H54 (cell line): ENCODE measurements at regions not wholly inside any gene's neighbourhood (a gene's known extent, or its start where the extent isn't known, plus 50 kb on each side); places are given as distances from the start of the nearest gene placed in this dataset.

Source experiments
- DNase-seq: peaks from one replicate; pipeline ENCODE4 v3.0.0; 2011; ENCODE audit warnings: low spot score, mixed read lengths; ENCODE audit not compliant: insufficient read length
- FAIRE-seq: peaks from 3 replicates; lab custom pipeline; 2011; peaks lifted over from hg19 to GRCh38; lab: Jason Lieb, UNC
- POLR2A ChIP-seq: IDR thresholded peaks from 2 replicates; pipeline ENCODE4 v1.6.1; 2011; ENCODE audit warnings: low read depth, mild to moderate bottlenecking, low read length

DNA sequence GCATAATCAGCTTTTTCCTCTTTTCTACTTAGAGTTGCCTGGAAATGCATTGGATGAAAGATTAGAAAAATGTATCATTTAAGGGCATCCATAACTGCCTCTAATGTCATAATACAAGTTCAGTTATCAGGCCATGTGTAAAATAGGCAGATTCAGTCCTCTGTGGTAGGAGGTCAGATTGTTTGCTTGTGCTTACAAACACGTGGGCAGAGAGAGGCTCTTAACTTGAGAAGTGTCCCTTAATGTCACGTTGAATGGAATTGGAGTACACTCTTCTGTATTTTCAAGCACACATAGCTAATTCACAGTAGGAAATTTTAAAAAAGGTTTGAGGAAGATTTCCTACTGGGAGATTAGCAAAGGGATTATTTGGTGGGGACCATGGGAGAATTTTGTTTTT is 359.8 kb upstream of the MTPN start:
- no peak for TF ChIP-seq POLR2A
- no peak for FAIRE-seq
- no peak for DNase-seq

DNA sequence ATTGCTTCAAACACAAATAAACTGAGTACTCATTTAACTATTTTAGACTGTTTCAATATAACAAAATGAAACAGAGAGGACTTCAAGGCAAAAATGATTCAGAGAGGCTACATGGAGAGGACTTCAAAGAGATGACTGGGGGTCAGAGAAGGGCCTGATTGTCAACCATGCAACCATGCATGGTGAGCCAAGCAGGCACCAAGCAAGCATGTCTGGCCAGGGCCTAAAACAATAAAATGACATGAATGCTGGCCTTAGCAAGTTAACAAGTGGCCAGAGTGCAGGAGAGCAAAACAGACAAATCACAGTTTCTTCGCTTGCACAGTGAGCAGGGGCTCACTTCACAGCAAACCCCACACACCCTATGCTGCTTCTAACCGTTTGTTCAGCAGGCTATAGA is 356.5 kb upstream of the MTPN start:
- TF ChIP-seq POLR2A = no peak
- no peak for DNase-seq
- no peak for FAIRE-seq

DNA sequence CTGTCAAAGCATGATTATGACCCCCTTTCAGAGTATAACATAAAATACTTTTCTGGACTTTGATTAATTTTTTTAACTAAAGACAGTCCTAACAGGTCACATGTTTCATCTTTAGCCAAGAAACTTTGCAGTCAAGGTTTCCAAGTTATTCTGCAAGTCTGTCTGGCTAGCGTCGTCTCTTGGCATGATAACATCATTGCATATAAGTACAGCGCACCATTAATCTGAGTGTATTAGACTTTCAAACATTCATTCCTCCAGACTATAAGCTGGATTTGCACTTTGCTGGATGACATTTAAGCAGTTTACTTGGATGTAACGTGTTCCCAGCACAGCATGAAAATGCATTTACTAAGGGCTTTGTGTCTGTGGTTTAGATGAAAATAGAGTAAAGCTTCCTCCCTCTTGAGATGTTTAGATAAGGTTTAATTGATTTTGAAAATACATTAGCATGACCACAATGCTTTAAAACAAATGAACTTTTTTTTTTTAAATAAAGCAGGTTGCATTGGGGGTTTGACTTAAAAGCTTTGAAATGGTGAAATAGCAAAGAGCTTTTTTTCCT is 349.0 kb upstream of the MTPN start:
- TF ChIP-seq POLR2A = no peak
- no peak for FAIRE-seq
- DNase-seq = no peak

DNA sequence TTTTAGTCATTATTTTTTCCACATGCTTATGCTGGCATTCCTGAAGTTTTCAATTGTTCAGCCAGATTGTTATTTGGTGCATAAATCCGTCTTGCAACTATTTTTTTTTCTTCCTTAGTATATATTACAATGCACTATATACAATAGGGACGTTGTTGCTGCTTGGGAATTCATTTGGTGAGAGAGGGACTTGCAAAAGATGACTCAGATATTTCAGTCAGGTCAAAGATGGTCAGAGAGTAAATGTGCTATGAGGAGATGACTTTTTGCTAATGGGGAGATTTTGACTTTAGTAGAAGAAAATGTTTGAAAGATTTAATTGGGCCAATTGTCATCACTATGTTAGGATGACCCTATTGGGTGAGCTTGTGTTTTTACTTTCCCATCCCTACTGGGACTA is 348.4 kb upstream of the MTPN start:
- no peak for TF ChIP-seq POLR2A
- no peak for FAIRE-seq
- DNase-seq = no peak

DNA sequence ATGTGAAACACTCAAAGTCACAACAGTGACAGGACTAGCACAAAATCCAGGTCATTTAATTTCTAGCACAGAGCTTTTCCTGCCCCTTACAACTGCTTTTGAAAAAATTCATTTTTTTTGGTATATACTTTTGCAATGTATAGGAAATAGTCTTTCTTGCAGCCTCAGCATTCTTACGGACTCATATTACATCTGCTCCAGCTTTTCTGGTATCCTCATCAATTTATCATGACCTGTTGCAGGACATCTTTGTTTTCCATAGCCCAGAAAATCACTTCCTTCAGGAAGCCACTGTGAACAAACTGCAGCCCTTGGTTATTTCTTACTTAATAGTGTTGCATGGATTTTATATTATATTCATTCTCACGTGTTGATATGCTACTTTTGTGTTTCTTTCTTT is 347.9 kb upstream of the MTPN start:
- DNase-seq (no peak), FAIRE-seq (no peak)
- no peak for TF ChIP-seq POLR2A

DNA sequence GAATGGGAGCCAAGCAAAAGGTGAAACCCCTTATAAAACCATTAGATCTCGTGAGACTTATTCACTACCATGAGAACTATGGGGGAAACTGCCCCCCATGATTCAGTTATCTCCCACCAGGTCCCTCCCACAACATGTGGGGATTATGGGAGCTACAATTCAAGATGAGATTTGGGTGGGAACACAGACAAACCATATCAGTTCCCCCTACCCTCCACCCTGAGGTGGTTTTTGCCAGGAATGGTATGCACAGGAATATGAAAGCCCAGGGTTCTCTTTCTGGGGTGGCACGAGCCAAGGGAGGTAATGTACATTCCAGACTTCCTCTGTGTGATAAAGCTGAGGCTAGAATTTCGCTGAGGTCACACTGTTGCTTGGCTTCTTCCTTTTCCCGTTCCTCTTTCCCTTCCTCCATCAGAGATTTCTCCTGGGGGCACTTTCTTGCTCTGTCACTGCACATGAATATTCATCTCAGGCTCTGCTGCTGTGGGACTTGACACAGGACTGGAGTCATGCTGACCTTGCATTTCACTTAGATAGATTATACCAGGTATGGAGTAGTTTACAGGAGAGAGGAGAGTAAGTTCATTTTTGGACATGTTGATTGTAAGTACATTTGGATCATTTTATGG is 347.0 kb upstream of the MTPN start:
- TF ChIP-seq POLR2A = no peak
- DNase-seq (no peak), FAIRE-seq (no peak)

DNA sequence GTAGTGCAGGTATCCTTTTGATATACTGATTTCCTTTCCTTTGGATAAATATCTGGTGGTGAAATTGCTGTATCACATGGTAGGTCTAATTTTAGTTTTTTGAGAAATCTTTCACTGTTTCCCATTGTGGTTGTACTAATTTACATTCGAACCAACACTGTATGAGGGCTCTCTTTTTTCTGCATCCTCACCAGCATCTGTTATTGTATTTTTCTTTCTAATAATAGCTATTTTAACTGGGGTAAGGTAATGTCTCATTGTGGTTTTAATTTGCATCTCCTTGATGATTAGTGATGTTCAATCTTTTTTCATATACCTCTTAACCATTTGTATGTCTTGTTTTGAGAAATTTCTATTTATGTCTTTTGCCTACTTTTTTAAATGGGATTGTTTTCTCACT is 335.4 kb upstream of the MTPN start:
- DNase-seq (no peak), FAIRE-seq (no peak)
- TF ChIP-seq POLR2A = no peak

DNA sequence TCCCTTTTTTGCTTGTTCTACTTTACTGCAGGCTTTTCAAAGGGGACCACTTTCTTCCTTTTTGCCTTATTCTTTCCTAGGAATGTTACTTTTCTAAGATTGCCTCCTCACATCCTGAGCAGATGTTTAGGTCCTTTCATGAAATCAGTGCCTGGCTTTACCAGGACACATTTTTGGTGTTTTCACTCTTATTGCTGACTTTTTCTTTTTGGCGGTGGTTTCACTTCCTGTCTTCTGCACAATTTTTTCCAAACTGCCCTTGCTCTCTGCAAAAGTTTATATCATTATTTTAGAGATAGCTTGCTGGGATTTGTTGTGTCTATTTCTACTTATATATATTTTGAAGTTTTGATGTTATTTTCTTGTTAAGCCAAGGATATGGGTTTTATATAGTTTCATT is 332.2 kb upstream of the MTPN start:
- no peak for TF ChIP-seq POLR2A
- no peak for FAIRE-seq
- no peak for DNase-seq

DNA sequence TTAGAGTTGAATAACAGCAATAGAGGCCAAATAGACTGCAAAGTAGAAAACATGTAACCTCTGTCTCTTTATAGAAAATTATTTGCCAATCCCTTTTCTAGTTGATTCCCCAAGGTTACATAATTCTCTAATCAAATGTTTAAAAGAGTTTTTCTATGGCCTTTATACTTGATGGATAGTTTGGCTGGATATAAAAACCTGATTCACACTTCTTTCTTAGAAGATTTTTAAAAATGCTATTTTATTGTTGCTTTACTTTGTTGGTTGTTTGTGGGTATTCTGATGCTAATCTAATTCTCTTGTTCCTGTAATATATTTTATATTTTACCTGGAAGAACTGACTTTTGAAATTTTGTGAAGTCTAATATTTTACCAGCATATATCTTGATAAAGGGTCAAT is 331.1 kb upstream of the MTPN start:
- DNase-seq (no peak), FAIRE-seq (no peak)
- no peak for TF ChIP-seq POLR2A

DNA sequence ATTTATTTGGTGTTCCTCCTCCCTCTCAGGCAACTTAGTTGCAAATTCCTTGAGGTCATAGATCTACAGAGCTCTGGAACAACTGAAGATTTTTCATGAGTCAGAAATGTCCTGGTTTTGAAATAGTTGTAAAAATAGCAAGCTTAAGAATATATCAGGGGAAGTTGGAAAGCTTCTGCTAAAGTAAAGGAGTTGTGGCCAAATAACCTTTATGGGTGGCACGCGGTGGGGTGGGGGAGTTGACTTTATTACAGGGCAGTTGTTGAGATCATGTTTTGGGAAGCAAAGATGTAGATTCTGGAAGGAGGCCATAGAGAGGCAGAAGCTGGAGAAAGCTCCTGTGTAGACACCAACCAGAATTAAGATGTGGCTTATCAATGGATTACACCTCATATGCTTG is 326.0 kb upstream of the MTPN start:
- FAIRE-seq = no peak
- DNase-seq = no peak
- no peak for TF ChIP-seq POLR2A

DNA sequence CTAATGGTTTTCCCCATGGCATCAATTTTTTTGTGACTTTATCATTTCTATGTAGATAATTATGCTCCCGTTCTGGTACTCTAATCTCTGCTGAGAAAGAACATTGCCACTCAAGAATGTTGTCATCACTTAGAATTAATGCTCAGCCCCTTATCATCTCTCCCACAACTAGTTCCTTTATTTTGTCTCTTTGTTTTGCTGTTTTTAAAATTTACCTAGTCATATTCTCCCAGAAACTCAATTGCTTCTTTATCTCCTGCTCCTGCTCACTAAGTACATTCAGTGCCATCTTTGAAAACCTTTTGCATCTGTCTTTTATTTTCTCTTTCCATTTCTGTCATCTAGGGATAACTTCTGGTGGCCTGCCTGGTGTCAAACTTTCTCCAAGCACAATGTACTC is 324.9 kb upstream of the MTPN start:
- DNase-seq = no peak
- no peak for TF ChIP-seq POLR2A
- FAIRE-seq = no peak

DNA sequence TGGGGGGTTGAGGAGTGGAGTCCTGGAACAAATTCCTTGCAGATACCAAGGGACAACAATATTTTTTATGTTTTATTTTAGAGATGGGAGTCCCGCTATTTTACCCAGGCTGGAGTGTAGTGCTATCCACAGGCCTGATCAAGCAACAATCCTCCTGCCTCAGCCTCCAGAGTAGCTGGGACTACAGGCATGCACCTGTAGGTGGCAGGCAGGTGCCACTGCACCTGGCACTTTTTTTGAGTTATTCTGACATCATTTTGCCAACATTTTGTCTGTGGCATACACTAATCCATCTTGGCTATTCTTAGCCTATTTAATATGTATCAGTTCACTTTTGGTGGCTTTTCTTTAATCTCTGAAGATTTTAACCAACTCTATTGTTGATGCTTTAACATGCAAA is 317.8 kb upstream of the MTPN start:
- no peak for TF ChIP-seq POLR2A
- FAIRE-seq = no peak
- no peak for DNase-seq

DNA sequence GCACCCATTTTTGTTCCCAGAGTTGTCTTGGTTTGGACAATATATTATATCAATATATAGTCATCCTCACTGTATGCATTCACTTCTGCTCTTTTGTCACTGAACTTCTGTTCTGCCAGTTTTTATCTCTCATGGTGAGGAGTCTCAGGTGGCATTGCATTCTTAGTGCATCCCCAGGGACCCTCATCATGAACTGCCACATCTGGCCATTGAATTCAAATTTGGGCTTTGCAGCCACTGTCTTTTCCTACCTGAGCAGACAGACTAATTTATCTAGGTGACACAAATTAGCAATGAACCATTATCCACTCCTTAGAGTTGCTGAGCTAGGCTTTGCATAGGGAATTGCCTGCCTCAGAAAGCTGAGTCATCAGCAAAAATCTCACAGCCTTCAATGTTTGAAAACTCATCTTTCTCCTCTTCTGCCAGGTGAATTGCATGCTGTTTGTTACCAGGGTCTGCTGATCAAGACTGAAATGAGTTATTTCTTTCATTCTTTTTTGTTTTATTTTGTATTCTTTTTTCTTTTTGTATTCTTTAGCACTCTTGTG is 316.8 kb upstream of the MTPN start:
- DNase-seq = no peak

DNA sequence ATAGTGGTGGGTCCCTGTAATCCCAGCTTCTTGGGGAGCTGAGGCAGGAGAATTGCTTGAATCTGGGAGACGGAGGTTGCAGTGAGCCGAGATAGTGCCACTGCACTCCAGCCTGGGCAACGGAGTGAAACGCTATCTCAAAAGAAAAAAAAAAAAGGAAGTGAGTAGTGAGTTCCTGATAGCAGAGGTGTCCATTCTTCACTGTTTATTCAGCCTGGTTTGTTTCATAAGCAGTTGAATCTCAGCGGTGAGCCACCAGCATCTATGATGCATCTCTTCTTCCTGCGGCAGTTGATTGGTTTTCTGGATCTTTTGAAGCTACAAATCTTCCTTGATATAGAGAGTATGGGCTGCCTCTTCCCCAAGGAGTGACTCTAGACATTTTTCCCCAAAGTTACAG is 316.1 kb upstream of the MTPN start:
- no peak for FAIRE-seq
- no peak for TF ChIP-seq POLR2A
- DNase-seq = no peak

More for the DNA sequence above, 316.8 kb upstream of the MTPN start:
- TF ChIP-seq POLR2A = no peak
- no peak for FAIRE-seq

DNA sequence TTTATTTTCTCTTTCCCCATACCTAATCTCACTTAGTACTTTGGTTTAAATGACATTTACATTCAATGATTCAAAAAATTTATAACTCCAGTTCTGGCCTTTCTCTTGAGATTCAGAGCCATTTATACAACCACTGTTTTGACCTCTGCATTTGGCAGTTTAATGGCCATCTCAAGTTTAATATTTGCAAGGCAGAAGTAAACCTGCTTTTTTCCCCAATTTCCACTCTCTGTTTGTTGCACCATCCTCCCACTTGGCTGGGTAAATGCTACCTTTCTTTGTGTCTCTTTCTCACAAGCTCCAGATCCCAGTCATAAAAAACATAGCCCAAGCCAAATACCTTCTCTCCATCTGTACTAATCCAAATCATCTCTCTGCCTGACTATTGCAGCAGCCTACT is 315.2 kb upstream of the MTPN start:
- DNase-seq (no peak), FAIRE-seq (no peak)
- no peak for TF ChIP-seq POLR2A
